C4-2B (cell line): ENCODE measurements at regions not wholly inside any gene's neighbourhood (a gene's known extent, or its start where the extent isn't known, plus 50 kb on each side); places are given as distances from the start of the nearest gene placed in this dataset.
"Not testable (repeated sequence)": the region's sequence is repeated elsewhere in the genome, so short reads cannot be mapped to it uniquely, and the experiment has no call there.

Experiments used
- H3K27ac ChIP-seq: fragments of 450-650 bp; 2 replicates; pipeline ENCODE4 v1.5.1; 2017
- ZFX ChIP-seq: fragments of 450-650 bp; IDR thresholded peaks from 2 replicates; pipeline ENCODE4 v1.6.1; 2017
- TF ChIP-seq, protein P1 (sequence below): fragments of 450-650 bp; conservative IDR thresholded peaks from 2 replicates; pipeline ENCODE4 v1.5.1; 2017; ENCODE audit warnings: mild to moderate bottlenecking

DNA sequence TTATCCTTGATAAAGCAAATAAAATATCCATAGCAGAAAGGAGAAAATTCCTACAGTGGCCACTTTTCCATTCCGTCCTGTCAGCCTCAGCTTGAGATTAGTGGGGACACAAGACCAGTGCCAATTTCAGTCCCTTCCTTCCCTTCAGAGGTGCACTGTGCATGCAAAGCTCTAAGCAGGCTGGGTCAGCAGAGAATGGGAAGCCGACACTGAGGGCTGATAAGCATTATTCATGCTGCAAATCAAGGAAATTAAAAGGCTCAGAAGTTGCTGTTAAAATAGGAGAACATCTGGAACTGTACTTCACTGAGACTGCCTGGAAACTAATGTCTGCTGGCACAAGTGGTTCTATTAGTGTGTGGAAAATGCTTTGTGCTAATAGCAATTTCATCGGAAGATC lies 534.3 kb downstream of the ADCYAP1 start:
- TF ChIP-seq, protein P1, sequence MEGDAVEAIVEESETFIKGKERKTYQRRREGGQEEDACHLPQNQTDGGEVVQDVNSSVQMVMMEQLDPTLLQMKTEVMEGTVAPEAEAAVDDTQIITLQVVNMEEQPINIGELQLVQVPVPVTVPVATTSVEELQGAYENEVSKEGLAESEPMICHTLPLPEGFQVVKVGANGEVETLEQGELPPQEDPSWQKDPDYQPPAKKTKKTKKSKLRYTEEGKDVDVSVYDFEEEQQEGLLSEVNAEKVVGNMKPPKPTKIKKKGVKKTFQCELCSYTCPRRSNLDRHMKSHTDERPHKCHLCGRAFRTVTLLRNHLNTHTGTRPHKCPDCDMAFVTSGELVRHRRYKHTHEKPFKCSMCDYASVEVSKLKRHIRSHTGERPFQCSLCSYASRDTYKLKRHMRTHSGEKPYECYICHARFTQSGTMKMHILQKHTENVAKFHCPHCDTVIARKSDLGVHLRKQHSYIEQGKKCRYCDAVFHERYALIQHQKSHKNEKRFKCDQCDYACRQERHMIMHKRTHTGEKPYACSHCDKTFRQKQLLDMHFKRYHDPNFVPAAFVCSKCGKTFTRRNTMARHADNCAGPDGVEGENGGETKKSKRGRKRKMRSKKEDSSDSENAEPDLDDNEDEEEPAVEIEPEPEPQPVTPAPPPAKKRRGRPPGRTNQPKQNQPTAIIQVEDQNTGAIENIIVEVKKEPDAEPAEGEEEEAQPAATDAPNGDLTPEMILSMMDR = no peak
- no peak for TF ChIP-seq ZFX
- H3K27ac ChIP-seq = no peak overlapping the region

DNA sequence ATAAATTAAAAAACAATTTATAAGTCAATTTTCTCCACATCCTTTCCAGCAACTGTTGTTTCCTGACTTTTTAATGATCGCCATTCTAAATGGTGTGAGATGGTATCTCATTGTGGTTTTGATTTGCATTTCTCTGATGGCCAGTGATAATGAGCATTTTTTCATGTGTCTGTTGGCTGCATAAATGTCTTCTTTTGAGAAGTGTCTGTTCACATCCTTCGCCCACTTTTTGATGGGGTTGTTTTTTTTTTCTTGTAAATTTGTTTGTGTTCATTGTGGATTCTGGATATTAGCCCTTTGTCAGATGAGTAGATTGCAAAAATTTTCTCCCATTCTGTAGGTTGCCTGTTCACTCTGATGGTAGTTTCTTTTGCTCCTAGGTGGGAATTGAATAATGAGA lies 539.4 kb downstream of the ADCYAP1 start:
- not testable (repeated sequence) for H3K27ac ChIP-seq

DNA sequence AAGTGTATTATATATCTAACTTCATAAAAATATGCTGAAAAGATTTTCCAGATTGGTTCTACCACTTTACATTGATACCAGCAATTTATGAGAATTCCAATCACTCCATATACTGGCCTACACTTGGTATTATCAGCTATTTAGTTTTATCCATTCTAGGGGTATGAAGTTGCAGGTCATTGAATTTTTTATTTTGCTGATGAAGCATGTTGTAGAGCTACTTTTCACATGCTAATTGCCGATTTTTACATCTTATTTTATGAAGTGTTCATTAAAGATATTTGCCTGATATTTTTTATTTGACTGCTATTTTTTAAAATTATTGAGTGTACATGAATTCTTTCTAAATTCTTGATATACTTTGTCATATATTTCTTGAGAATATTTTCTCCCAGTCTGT lies 542.1 kb downstream of the ADCYAP1 start:
- no peak overlapping the region for H3K27ac ChIP-seq
- TF ChIP-seq, protein P1 = no peak
- no peak for TF ChIP-seq ZFX

DNA sequence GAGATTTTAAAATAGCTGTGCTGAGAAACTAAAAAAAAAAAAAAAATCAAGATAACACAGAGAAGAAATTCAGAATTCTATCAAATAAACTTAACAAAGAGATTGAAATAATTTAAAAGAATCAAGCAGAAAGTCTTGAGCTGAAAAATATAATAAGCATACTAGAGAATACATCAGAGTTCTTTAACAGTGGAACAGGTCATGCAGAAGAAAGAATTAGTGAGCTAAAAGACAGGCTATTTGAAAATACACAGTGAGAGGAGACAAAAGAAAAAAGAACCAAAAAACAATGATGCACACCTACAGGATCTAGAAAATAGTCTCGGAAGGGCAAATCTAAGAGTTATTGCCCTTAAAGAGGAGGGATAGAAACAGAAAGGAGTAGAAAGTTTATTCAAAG lies 548.1 kb downstream of the ADCYAP1 start:
- H3K27ac ChIP-seq = no peak overlapping the region
- TF ChIP-seq ZFX = no peak
- TF ChIP-seq, protein P1 = no peak

DNA sequence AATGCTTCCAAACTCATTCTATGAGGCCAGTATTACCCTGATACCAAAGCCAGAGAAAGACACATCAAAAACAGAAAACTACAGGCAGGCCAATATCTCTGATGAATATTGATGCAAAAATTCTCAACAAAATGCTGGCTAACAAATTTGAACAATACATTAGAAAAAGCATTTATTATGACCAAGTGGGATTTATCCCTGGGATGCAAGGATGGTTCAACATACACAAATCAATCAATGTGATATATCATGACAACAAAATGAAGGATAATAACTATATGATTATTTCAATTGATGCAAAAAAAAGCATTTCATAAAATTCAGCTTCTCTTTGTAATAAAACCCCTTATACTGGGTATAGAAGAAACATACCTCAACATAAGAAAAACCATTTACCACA lies 550.9 kb downstream of the ADCYAP1 start:
- TF ChIP-seq ZFX = no peak
- TF ChIP-seq, protein P1 = no peak
- H3K27ac ChIP-seq = no peak overlapping the region

DNA sequence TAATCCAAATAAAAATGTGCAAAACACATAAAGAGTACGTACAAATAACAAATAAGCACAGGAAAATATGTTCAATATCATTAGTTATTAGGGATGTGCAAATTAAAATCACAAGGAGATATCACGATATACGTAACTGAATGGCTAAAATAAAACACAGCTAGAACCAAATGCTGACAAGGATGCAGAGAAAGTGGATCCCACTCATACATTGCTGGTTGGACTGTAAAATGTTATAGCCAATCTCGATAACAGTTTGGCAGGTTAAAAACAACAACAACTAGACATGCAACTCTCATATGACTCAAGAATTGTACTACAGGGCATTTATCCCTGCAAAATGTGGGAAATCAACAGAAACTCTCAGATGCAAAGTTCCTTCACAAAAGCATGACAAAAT lies 553.9 kb downstream of the ADCYAP1 start:
- TF ChIP-seq ZFX = no peak
- TF ChIP-seq, protein P1 = no peak
- H3K27ac ChIP-seq = no peak overlapping the region

DNA sequence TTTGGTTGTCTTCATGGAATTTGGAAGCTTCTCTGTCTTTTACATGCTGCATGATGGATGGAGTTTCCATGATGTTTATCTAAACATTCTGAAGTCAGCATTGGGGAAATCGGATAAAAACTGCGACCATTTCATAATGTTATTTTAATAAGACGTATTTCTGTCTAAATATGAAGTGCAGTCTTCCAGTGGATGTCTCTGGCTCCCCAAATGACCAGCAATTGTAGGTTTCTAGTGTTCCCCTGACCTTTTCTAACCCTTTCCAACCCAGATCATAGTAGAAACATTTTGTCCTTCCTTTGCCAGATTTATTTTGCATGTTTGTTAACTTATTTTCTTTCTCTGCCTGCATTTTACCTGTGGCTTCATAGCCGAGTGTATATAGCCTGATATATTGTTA lies 559.3 kb downstream of the ADCYAP1 start:
- H3K27ac ChIP-seq = no peak overlapping the region
- TF ChIP-seq, protein P1 = no peak
- no peak for TF ChIP-seq ZFX

DNA sequence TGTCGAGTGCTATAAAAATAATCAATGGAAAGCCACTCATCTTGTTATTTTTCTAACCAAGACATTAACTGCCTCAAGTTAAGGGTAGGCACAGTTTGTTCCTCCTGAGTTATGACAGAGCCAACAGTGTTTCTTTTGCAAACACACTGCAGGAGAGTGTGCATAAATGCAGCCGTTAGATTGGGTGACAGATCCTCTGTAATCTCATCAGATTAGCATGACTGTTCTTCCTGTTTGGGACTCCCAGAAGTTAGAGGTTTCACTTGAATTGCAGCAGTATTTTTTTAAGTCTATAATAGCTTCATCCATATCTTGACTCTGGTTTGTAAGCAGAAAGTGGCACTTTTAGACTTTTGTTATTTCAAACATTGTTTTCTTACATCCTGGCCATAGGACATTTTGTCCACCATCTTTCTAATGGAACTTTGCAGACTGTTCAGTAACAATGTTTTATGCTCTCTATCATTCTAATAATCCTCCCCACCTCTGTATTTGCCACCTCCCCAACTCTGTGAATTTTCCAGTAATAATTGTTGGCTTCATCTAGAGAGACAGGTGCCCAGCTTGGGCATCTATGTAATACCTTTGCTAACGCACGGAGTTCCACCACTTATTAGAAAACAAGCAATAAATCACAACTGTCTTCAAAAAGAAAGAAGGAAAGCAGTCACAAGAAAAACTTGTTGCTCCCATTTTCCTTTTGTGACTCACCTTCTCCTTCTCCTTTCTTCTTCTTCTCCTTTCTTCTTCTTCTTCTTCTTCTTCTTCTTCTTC lies 560.0 kb downstream of the ADCYAP1 start:
- TF ChIP-seq, protein P1 = no peak
- TF ChIP-seq ZFX = no peak
- no peak overlapping the region for H3K27ac ChIP-seq
